Tibial nerve (tissue), 4 donors: ENCODE measurements at regions not wholly inside any gene's neighbourhood (a gene's known extent, or its start where the extent isn't known, plus 50 kb on each side); places are given as distances from the start of the nearest gene placed in this dataset.

Source experiments
- DNase-seq, 2 donors: peaks; one replicate each; pipeline ENCODE4 v3.0.0-alpha.2; 2019; ENCODE audit warnings: low spot score in 2 of 2
- H3K27ac ChIP-seq, 4 donors: fragments of 200-600 bp; sonication (generic) in 3 of 4; one replicate each; pipeline ENCODE4 v1.5.1; 2017 to 2019; ENCODE audit warnings: mild to moderate bottlenecking in 1 of 4
- H3K27me3 ChIP-seq, 2 donors: fragments of 200-600 bp; sonication (generic) in 1 of 2; one replicate each; pipeline versions ENCODE4 v1.5.1 to v1.6.0; 2017 to 2019
- H3K36me3 ChIP-seq, 3 donors: fragments of 200-600 bp; sonication (generic); one replicate each; pipeline ENCODE4 v1.5.1; 2018 to 2019
- H3K4me1 ChIP-seq, 4 donors: fragments of 200-600 bp; sonication (generic) in 3 of 4; one replicate each; pipeline ENCODE4 v1.5.1; 2017 to 2019
- H3K4me3 ChIP-seq, 4 donors: fragments of 200-600 bp; sonication (generic) in 3 of 4; one replicate each; pipeline ENCODE4 v1.5.1; 2017 to 2019; ENCODE audit warnings: mild to moderate bottlenecking in 1 of 4, moderate library complexity in 1 of 4
- H3K9me3 ChIP-seq, 4 donors: fragments of 200-600 bp; sonication (generic) in 3 of 4; one replicate each; pipeline ENCODE4 v1.5.1; 2017 to 2019
- EP300 ChIP-seq, 2 donors: sonication (generic); formaldehyde crosslinking; IDR thresholded peaks; one replicate each; pipeline ENCODE4 v1.6.1; 2017; ENCODE audit warnings: antibody characterized with exemption in 2 of 2, mild to moderate bottlenecking in 1 of 2
- POLR2A ChIP-seq, 2 donors: fragments of 450-650 bp; IDR thresholded peaks; one replicate each; pipeline ENCODE4 v1.6.1; 2017; ENCODE audit warnings: antibody characterized with exemption in 2 of 2, mild to moderate bottlenecking in 2 of 2, moderate library complexity in 2 of 2
- WGBS, 2 donors: methylation state at CpG; one replicate each; pipeline ENCODE4 v1.1.5; 2018; 5-methylcytosine and 5-hydroxymethylcytosine counted together
- TF ChIP-seq, protein P1 (sequence below), 5 experiments: fragments of 200-600 bp in 3 of 5; fragments of 450-650 bp in 2 of 5; sonication (generic) in 3 of 5; IDR thresholded peaks; one replicate each; pipeline ENCODE4 v1.5.1; 2016 to 2019; ENCODE audit warnings: antibody characterized with exemption in 5 of 5, mild to moderate bottlenecking in 3 of 5, moderate library complexity in 2 of 5

DNA sequence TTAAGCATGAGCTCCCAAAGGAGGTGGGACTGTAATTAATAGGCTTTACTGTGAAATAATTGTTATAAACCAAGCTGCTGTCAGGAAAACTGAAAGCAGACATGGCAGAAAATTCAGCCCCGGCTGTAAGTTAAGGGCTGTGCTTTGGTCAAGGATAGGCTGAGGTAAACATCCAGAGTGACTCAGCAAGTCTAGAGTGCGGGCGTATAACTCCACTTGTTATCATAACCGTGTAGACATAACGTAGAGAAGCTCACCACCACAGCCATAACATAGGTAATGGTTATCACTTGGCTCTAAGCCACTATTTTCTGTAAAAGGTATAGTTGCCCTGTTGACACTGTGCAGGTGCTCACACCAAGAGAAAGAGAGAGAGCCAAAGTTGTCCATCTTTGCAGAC, 316.8 kb downstream of the DCDC2C start:
- 83 to 86% methylated on average over 5 of the region's 5 CpGs for WGBS, 2 donors
- peaks cover 0 to 26% (median 0%) of the 10 kb centered on the region in 4 donors for H3K9me3 ChIP-seq
- DNase-seq = no peak
- no peaks in the 10 kb centered on the region for H3K36me3 ChIP-seq
- no peaks in the 10 kb centered on the region for H3K4me1 ChIP-seq
- H3K27me3 ChIP-seq = no peaks in the 10 kb centered on the region
- TF ChIP-seq, protein P1, sequence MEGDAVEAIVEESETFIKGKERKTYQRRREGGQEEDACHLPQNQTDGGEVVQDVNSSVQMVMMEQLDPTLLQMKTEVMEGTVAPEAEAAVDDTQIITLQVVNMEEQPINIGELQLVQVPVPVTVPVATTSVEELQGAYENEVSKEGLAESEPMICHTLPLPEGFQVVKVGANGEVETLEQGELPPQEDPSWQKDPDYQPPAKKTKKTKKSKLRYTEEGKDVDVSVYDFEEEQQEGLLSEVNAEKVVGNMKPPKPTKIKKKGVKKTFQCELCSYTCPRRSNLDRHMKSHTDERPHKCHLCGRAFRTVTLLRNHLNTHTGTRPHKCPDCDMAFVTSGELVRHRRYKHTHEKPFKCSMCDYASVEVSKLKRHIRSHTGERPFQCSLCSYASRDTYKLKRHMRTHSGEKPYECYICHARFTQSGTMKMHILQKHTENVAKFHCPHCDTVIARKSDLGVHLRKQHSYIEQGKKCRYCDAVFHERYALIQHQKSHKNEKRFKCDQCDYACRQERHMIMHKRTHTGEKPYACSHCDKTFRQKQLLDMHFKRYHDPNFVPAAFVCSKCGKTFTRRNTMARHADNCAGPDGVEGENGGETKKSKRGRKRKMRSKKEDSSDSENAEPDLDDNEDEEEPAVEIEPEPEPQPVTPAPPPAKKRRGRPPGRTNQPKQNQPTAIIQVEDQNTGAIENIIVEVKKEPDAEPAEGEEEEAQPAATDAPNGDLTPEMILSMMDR (IDR thresholded peaks at IDR 0.05) = no peak
- no peak for TF ChIP-seq POLR2A (IDR thresholded peaks at IDR 0.05)
- TF ChIP-seq EP300 (IDR thresholded peaks at IDR 0.05) = no peak
- no peak overlapping the region for H3K27ac ChIP-seq
- H3K4me3 ChIP-seq = no peak overlapping the region

DNA sequence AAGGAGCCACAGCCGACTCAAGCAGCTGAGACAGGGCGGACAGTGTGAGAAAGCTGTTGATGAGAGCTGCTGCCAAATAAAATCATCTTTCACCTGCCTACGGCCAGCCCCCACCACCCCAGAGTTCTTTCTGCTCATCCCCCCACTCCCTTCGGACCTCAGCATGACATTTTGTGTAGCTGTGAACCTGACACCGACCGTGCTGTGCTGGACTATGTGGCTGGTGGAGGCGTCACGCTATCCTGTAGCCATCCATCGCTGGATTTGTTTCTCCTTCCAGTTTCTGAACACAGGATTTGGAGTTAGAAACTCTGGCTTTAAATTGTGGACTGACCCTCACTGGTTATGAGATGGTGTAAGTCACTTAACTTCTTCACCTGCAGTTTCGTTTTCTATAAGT, 317.3 kb downstream of the DCDC2C start:
- no peak for DNase-seq
- Histone ChIP-seq H3K27me3 (no peaks in the 10 kb centered on the region), H3K27ac (no peak overlapping the region), H3K9me3 (peaks cover 0 to 26% (median 0%) of the 10 kb centered on the region in 4 donors), H3K4me1 (no peaks in the 10 kb centered on the region), H3K4me3 (no peak overlapping the region), H3K36me3 (no peaks in the 10 kb centered on the region)
- no peak for TF ChIP-seq POLR2A (IDR thresholded peaks at IDR 0.05)
- TF ChIP-seq, protein P1 (IDR thresholded peaks at IDR 0.05) = no peak
- no peak for TF ChIP-seq EP300 (IDR thresholded peaks at IDR 0.05)
- WGBS, 2 donors = 89 to 92% methylated on average over 10 of the region's 10 CpGs

DNA sequence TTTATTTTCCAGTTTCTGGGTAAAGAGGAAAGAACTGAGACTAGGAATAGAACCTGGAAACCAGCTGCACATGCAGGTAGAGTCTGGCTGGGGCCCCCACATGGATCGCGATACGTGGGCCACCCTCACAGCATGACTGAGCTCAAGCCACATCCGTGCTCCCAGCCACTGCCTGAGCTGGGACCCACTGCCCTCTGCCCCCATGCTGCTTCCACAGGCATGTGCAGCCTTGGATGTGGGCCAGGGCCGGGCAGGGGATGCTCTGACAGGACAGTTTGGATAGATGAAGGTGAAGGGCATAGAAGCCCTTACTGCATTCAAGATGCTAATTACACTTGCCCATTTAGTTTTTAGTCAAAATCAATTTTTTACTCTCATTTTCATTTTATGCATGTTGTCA, 321.2 kb downstream of the DCDC2C start:
- H3K4me1 ChIP-seq = no peaks in the 10 kb centered on the region
- no peak for DNase-seq
- H3K4me3 ChIP-seq = no peak overlapping the region
- no peak overlapping the region for H3K27ac ChIP-seq
- H3K36me3 ChIP-seq = no peaks in the 10 kb centered on the region
- no peak for TF ChIP-seq POLR2A (IDR thresholded peaks at IDR 0.05)
- TF ChIP-seq, protein P1 (IDR thresholded peaks at IDR 0.05) = no peak
- TF ChIP-seq EP300 (IDR thresholded peaks at IDR 0.05) = no peak
- no peaks in the 10 kb centered on the region for H3K27me3 ChIP-seq
- WGBS, 2 donors = 63 to 79% methylated on average over 5 of the region's 5 CpGs
- H3K9me3 ChIP-seq = peaks cover 0 to 1% (median 0%) of the 10 kb centered on the region in 4 donors

DNA sequence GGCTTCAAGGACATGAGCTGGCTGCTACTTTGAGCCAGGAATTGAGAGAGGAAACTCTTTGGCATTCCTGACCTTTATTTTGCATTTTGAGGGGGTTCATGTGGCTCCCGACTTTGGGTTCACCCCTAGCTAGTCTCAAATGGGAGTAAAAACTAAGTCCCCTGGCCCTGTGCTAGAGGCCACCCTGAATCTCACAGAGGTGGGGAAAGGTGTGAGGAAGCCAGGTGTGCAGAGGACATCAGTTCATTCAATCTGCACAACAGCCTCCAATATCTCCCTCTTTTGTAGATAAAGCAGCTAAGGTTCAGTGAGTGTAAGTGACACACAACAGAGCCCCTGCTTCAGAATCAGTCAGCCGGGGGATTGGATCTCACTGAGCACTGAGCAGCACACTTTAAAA, 325.7 kb downstream of the DCDC2C start:
- no peaks in the 10 kb centered on the region for H3K4me1 ChIP-seq
- H3K27me3 ChIP-seq = no peaks in the 10 kb centered on the region
- H3K4me3 ChIP-seq = no peak overlapping the region
- H3K27ac ChIP-seq = no peak overlapping the region
- WGBS, 2 donors = 70 to 80% methylated on average over 2 of the region's 2 CpGs
- no peaks in the 10 kb centered on the region for H3K36me3 ChIP-seq
- TF ChIP-seq POLR2A (IDR thresholded peaks at IDR 0.05) (no peak), EP300 (IDR thresholded peaks at IDR 0.05) (no peak)
- TF ChIP-seq, protein P1 (IDR thresholded peaks at IDR 0.05) = no peak
- DNase-seq = no peak
- no peaks in the 10 kb centered on the region for H3K9me3 ChIP-seq

DNA sequence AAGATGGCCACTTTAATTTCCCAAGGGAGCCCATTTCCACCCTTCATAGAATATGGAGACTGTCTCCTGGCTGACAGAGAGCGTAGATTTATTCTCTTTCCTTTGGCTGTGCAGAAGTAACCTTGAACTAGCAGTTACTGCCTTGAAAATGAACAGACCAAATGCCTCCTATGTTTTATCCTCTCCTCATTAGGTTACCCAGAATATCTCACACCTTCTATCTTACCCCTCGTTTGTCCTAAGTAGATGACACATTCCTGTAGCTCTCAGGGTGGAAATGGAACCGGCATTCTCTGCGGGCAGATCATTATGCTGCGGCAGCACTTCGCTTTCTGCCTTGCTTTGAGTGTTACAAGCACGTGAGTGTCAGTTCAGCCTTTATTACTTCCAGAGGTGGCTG, 336.5 kb downstream of the DCDC2C start:
- WGBS, 2 donors = 70 to 74% methylated on average over 7 of the region's 7 CpGs
- peaks cover 0 to 17% (median 0%) of the 10 kb centered on the region in 4 donors for H3K9me3 ChIP-seq
- no peak for TF ChIP-seq POLR2A (IDR thresholded peaks at IDR 0.05)
- no peak for TF ChIP-seq EP300 (IDR thresholded peaks at IDR 0.05)
- TF ChIP-seq, protein P1 (IDR thresholded peaks at IDR 0.05) = no peak

More for the DNA sequence above, 336.5 kb downstream of the DCDC2C start:
- DNase-seq = no peak
- Histone ChIP-seq H3K27me3 (no peaks in the 10 kb centered on the region), H3K27ac (no peak overlapping the region), H3K4me1 (no peaks in the 10 kb centered on the region), H3K36me3 (no peaks in the 10 kb centered on the region), H3K4me3 (no peak overlapping the region)
